Activated CD8-positive, alpha-beta memory T cell treated with anti-CD3 and anti-CD28 coated beads, Interleukin-2, amount 10 ng/mL, durations not matched to agents 7 days and 5 days (primary cell): ENCODE measurements at regions not wholly inside any gene's neighbourhood (a gene's known extent, or its start where the extent isn't known, plus 50 kb on each side); places are given as distances from the start of the nearest gene placed in this dataset.

ENCODE experiments used
- ATAC-seq: fragments of 150-1000 bp; cut with Tn5 transposase; one replicate; pipeline ENCODE4 v1.10.0; 2021; ENCODE audit warnings: moderate library complexity
- CTCF ChIA-PET: fragments of 350-600 bp; sonication (Branson Sonifier 250); formaldehyde crosslinking; loops from one replicate; lab custom pipeline; 2021; ENCODE audit warnings: antibody characterized with exemption; lab: Charles Lee
- DNase-seq: peaks from one replicate; pipeline ENCODE4 v3.0.0-alpha.2; 2020
- H3K27ac Mint-ChIP-seq: one replicate; pipeline ENCODE4 v1.8.0; 2021; ENCODE audit warnings: mild to moderate bottlenecking, mixed read lengths
- H3K27me3 Mint-ChIP-seq: one replicate; pipeline ENCODE4 v1.8.0; 2021; ENCODE audit warnings: mixed read lengths
- H3K36me3 Mint-ChIP-seq: one replicate; pipeline ENCODE4 v1.8.0; 2021; ENCODE audit warnings: mild to moderate bottlenecking, mixed read lengths
- H3K4me1 Mint-ChIP-seq: one replicate; pipeline ENCODE4 v1.8.0; 2021; ENCODE audit warnings: mixed read lengths
- H3K4me3 Mint-ChIP-seq: one replicate; pipeline ENCODE4 v1.8.0; 2021; ENCODE audit warnings: mild to moderate bottlenecking, moderate library complexity, mixed read lengths
- H3K9me3 Mint-ChIP-seq: one replicate; pipeline ENCODE4 v1.8.0; 2022; ENCODE audit warnings: low read depth, mixed read lengths

DNA sequence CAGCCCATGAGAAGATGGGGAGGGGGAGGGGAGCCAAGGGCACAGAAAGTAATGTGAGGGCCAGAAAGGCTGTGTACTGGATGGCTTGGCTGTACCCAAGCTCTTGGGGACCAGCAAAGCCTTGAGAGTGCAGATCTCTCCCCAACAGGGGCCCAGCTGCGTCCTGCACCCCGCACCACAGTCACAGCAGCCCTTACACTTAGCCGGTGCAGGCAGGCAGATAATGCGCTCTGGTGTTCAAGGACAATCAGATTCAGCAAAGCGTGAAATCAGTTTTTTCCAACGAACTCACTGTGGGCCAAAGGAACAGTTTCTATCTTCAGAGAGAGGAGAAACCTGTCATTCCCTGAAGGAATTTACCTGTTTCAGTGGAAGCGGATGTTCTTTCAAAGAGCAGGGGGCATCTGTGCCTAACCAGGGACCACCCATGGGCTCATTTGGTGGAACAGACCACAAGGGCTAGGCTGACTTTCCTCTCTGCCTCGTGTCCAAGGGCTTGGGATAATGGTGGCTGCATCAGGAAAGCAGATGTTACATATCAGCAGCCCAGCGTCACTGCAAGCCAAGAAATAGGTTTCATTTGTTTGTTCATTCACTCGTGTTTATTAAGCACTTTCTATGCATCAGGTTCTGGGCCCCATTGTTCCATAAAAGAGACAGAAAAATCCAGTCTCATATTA, 81.2 kb upstream of the SPON1 start:
- H3K4me1 Mint-ChIP-seq, result no peaks in the 10 kb centered on the region
- H3K27me3 Mint-ChIP-seq, result no peaks in the 10 kb centered on the region
- ATAC-seq, result no peak
- H3K9me3 Mint-ChIP-seq, result no peaks in the 10 kb centered on the region
- no peak overlapping the region for H3K4me3 Mint-ChIP-seq
- no peaks in the 10 kb centered on the region for H3K36me3 Mint-ChIP-seq
- no peak overlapping the region for H3K27ac Mint-ChIP-seq
- DNase-seq, result no peak
- CTCF ChIA-PET, result no interaction called here

DNA sequence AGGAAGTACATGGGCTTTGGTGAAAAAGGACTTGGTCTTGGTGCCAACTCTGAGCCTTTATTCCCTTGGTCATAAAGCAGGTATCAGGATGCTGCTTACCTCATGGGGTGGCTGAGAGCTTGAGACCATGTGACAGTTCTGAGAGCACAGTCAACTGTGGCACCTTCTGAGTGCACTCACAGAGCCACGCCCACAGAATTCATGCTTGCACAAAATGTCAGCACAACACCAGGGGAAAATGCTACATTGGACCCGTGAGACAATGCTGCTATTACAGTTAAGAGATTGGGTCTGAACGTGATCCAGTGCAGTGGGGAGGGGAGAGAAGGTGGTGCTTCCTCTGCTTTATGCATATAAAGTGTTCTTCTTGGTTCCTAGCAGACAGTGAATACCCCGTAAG, 79.5 kb upstream of the SPON1 start:
- peak; percentile 36 for ATAC-seq

DNA sequence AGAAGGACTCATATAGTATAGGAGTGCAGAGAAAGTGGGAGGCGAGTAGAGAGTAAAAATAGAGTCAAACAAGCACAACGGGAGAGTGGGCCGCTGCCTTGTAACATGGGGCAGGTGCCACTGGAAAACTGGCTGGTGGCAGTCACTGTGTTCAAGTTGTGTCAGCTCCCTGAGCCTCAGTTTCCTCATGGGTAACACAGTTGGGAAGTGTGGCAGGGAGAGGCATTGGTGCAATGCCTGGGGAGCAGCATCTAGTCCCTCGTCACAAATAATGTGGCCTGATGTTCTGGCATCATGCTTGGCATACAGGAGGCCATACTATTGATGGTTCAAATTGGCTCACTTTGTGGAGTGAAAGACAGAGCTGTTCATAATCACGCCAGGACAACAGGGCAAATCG, 78.9 kb upstream of the SPON1 start:
- no peak for DNase-seq
- H3K4me1 Mint-ChIP-seq, result no peaks in the 10 kb centered on the region
- no peak for ATAC-seq
- no peak overlapping the region for H3K27ac Mint-ChIP-seq
- peaks cover 3% of the 10 kb centered on the region for H3K9me3 Mint-ChIP-seq
- H3K36me3 Mint-ChIP-seq, result no peaks in the 10 kb centered on the region
- H3K27me3 Mint-ChIP-seq, result no peaks in the 10 kb centered on the region
- H3K4me3 Mint-ChIP-seq, result no peak overlapping the region
- CTCF ChIA-PET, result no interaction called here

More for the DNA sequence above, 79.5 kb upstream of the SPON1 start:
- DNase-seq, result no peak
- H3K9me3 Mint-ChIP-seq, result peaks cover 3% of the 10 kb centered on the region
- CTCF ChIA-PET, result no interaction called here
- H3K4me3 Mint-ChIP-seq, result no peak overlapping the region
- H3K36me3 Mint-ChIP-seq, result no peaks in the 10 kb centered on the region
- no peaks in the 10 kb centered on the region for H3K27me3 Mint-ChIP-seq
- H3K27ac Mint-ChIP-seq, result no peak overlapping the region
- no peaks in the 10 kb centered on the region for H3K4me1 Mint-ChIP-seq

DNA sequence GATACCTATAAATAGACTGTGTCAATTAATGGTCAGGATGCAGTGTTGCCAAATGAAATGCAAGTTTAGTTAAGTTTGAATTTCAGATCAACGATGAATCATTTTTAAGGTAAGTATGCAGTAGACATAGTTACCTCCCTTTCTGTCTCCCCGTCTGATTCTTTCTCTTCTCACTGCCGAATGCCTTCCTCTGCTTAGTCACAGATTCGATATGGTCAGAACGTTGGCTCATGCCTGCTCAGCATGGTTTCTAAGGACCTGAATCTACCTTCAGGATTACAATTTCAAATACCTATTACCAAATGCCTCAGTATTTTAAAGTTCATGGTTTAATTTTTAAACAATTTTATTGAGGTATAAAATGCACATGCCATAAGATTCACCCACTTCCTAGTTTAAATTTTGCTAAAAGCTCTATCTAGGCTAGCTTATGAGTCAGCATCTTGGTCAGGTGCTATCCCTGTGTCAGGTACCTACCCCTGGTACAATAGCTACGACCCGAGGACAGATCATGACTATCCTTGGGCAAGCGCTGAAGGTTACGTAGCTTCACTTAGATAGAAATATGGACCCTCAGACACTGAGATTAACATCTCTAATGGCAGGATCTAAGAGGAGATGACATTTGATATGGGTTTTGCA, 78.2 kb upstream of the SPON1 start:
- ATAC-seq, result no peak

DNA sequence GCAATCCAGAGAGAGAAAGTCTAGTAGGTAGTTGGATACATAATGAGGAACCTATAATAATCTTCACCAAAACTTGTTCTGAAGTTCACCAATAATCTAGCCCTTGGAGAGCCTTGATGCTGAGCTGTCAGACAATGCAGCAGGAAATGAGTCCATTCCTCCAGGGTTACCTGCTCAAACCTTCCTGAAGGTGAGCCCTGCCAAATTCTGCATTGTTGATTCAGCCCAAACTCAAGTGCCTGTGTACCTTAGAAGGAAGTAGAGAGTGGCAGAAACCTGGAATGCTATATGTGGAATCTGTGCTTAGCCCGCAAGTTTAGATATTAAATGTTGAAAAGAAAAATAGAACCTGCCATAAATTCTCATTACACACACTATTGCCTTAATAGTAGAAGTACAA, 77.4 kb upstream of the SPON1 start:
- Mint-ChIP-seq H3K4me3 (no peak overlapping the region), H3K27me3 (no peaks in the 10 kb centered on the region), H3K9me3 (peaks cover 3% of the 10 kb centered on the region), H3K36me3 (no peaks in the 10 kb centered on the region), H3K4me1 (no peaks in the 10 kb centered on the region), H3K27ac (no peak overlapping the region)
- no peak for ATAC-seq
- CTCF ChIA-PET, result no interaction called here
- no peak for DNase-seq

More for the DNA sequence above, 78.2 kb upstream of the SPON1 start:
- no peak overlapping the region for H3K27ac Mint-ChIP-seq
- no peak for DNase-seq
- no peaks in the 10 kb centered on the region for H3K36me3 Mint-ChIP-seq
- peaks cover 3% of the 10 kb centered on the region for H3K9me3 Mint-ChIP-seq
- no peak overlapping the region for H3K4me3 Mint-ChIP-seq
- H3K4me1 Mint-ChIP-seq, result no peaks in the 10 kb centered on the region
- no peaks in the 10 kb centered on the region for H3K27me3 Mint-ChIP-seq
- CTCF ChIA-PET, result no interaction called here

DNA sequence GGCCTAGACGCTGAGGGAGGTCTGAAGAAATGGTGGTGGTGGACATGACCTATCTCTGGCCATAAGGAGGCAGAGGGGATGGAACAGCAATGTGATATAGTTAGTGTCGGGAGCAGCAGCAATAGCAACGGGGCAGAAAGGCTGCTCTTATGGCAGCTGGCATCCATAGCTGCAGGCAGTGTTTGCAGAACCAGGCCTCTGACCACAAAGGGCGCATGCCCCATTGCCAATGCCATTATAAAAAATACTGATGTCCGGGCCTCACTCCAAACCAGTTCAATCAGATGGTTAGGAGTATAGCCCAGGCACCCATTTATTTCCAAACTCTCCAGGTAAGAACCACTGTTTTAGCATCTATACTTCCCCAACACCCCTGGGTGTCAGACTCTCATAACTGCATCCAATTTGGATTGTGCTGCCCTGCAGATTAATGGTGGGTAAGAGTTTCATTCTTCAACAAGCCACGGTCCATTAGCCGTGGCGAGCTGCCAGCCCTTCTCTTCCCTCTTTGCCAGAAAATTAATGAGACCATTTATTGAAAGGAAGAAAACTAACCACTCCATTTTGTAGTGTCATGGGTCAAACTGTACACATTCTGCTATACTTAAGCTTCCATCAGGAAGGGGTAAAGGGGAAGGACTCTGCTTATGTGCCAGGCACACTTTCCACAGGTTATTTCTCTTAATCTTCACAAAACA, 72.8 kb upstream of the SPON1 start:
- H3K9me3 Mint-ChIP-seq, result peaks cover 3% of the 10 kb centered on the region

DNA sequence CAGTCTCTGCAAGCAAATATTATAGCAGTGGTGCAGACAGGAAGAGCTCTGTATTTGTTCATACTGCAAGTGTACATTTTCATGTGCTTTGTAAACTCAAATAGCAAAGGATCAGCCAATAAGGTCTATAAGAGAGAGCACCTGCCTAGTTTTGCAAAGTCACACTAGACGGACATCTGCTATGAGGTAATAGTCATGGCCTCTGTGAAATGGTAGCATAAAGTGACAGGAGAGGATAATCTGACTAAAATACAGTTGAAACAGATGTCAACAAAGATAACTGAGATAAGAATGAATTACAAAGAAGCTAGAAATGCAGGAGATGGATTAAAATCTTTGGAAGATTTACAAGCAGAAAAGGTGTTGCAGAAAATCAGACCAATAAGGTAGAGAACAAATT, 70.6 kb upstream of the SPON1 start:
- Mint-ChIP-seq H3K9me3 (peaks cover under 1% of the 10 kb centered on the region), H3K4me3 (no peak overlapping the region), H3K27me3 (no peaks in the 10 kb centered on the region), H3K27ac (no peak overlapping the region), H3K36me3 (no peaks in the 10 kb centered on the region), H3K4me1 (peaks cover 2% of the 10 kb centered on the region)
- CTCF ChIA-PET, result interaction anchor here (0.6 kb wide), 1 partner anchor 149 kb away, joined by 3 read pairs; no protein-coding TSS in a partner anchor
- no peak for DNase-seq
- ATAC-seq, result no peak

More for the DNA sequence above, 72.8 kb upstream of the SPON1 start:
- Mint-ChIP-seq H3K27me3 (no peaks in the 10 kb centered on the region), H3K36me3 (no peaks in the 10 kb centered on the region), H3K27ac (no peak overlapping the region), H3K4me3 (no peak overlapping the region), H3K4me1 (peaks cover 2% of the 10 kb centered on the region)
- DNase-seq (no peak), ATAC-seq (no peak)
- CTCF ChIA-PET, result no interaction called here

DNA sequence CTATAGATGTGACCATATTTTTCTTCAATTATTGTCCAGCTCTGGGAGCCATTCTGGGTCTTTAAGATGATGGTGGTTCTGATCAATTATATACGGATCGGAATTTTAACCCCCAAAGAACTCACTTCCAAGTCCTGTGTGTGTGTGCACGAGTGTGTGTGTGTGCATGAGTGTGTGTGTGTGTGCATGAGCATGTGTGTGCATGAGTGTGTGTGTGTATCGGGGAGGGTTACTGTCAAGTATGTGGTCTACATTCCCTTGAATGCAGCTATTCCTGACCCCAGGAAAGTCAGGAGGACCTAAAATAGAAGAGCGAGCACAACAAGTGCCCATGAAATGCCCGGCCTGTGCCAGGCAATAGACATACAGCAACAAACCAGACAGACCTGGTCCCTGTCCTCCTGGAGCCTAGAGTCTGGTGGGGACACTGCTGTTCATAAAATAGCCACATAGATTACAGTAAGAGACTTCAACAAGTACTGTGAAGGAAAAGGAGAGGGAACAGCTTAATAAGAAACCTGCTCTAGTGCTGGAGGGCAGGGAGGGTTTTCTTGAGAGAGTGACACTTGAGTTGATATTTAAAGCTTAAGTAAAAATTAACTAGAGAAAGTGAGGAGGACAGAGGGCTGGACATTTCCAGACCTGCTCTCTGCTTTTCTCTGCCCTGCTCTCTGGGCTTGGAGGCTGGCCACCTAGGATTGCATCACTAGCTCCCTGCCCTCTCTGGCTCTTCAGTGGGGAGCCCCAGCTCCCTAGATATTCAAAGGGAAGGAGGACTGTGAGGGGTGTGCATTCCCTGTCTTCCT, 66.1 kb upstream of the SPON1 start:
- CTCF ChIA-PET, result interaction anchor here (1.7 kb wide), 1 partner anchor 10 kb away, joined by 3 read pairs; no protein-coding TSS in a partner anchor
- Mint-ChIP-seq H3K9me3 (no peaks in the 10 kb centered on the region), H3K27me3 (peaks cover 8% of the 10 kb centered on the region), H3K27ac (no peak overlapping the region), H3K4me1 (peaks cover 2% of the 10 kb centered on the region), H3K36me3 (no peaks in the 10 kb centered on the region), H3K4me3 (no peak overlapping the region)
- ATAC-seq (no peak), DNase-seq (no peak)

DNA sequence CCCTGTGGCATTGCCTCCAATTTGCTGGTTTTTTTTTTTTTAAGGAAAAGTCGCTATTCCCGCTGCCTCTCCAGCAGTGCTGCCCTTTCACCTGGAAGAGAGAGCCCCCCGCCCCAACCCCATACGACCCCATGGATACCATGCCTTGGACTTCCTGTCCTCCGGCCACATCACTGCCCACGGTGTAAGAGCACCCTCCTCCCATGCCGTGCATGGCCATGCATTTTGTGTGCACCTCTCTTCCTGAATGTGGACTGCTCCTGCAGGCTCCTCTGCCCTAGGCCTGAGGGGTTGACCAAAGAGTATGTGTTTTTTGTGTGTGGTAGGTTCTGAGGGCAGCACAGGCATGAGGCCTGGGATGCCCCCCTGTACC, 65.6 kb upstream of the SPON1 start:
- CTCF ChIA-PET, result no interaction called here

DNA sequence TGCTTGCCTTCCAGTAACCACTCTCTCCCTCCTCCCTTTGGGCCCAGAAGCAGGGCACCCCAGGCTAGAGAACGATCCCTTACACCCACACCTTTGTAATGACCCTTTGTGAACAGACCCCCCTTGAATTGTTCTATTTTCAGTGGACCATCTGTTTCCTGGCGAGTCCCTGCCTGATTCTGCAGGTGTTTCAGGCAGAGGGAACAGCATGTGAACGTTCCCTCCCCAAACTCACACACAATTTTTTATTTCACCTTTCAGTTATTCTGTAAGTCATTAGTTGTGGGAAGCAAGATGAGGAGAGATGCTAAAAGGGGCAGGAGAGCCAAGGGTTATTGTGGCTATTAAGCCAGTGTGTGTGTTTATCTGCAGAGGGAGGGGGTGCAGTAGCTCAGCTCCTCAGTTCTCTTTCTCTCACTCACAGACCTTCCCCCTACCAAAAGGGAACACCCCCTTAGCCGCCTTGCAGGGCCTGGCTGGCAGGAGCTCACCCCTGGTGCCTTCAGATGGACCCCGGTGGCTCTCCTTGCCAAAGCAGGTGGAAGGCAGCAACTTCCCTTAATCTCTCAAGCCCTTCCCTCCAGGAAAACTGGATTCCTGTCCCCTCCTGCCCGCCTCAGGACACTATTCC, 64.8 kb upstream of the SPON1 start:
- Mint-ChIP-seq H3K36me3 (no peaks in the 10 kb centered on the region), H3K4me1 (peaks cover 2% of the 10 kb centered on the region), H3K4me3 (no peak overlapping the region), H3K27ac (no peak overlapping the region), H3K9me3 (no peaks in the 10 kb centered on the region), H3K27me3 (peaks cover 8% of the 10 kb centered on the region)
- ATAC-seq (no peak), DNase-seq (no peak)
- CTCF ChIA-PET, result no interaction called here

More for the DNA sequence above, 65.6 kb upstream of the SPON1 start:
- Mint-ChIP-seq H3K36me3 (no peaks in the 10 kb centered on the region), H3K27ac (no peak overlapping the region), H3K9me3 (no peaks in the 10 kb centered on the region), H3K4me1 (peaks cover 2% of the 10 kb centered on the region), H3K4me3 (no peak overlapping the region), H3K27me3 (peaks cover 8% of the 10 kb centered on the region)
- ATAC-seq, result no peak
- no peak for DNase-seq

DNA sequence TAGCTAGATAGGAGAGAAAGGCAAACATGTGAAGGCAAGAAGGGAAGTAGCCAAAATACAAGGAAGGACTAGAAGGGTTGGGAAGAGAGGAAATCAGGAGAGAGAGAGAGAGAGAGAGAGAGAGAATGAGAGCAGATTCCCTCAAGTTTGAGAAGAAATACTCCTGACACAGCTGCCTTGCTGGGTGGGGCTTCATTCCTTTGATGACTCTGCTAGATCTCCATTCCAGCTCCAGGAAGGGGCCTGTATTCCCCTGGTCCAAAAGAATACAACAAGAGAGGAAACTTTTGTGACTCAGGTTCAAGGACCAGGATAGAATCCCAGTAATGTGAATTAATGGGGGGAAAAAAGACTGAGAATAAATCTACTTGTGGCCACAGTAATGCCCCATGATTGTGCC, 62.9 kb upstream of the SPON1 start:
- peaks cover 4% of the 10 kb centered on the region for H3K9me3 Mint-ChIP-seq
- H3K4me3 Mint-ChIP-seq, result no peak overlapping the region
- CTCF ChIA-PET, result no interaction called here
- ATAC-seq (no peak), DNase-seq (no peak)
- H3K36me3 Mint-ChIP-seq, result no peaks in the 10 kb centered on the region
- H3K27me3 Mint-ChIP-seq, result peaks cover 8% of the 10 kb centered on the region
- H3K27ac Mint-ChIP-seq, result no peak overlapping the region
- H3K4me1 Mint-ChIP-seq, result no peaks in the 10 kb centered on the region

DNA sequence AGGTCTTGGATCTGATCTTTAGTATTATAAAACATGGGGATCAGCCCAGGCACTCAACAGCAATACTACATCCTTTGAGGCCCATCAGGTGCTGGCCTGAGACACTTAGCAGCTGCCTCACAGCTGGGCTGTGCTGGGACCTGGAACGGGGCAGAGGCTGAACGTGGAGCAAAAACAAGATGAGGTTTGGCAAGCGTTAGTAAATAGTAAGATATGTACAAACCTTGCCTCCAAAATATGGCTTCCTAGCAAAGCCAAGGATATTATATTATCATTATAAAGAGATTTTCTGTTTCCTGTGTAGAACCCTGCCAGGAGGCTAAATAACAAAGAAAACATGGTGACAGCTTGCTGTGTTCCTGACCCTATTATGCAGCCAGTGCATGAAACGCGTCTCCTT, 60.0 kb upstream of the SPON1 start:
- CTCF ChIA-PET, result no interaction called here
- peaks cover 8% of the 10 kb centered on the region for H3K27me3 Mint-ChIP-seq
- no peak for DNase-seq
- no peaks in the 10 kb centered on the region for H3K36me3 Mint-ChIP-seq
- H3K9me3 Mint-ChIP-seq, result peaks cover 4% of the 10 kb centered on the region
- ATAC-seq, result no peak
- H3K4me3 Mint-ChIP-seq, result no peak overlapping the region
- no peaks in the 10 kb centered on the region for H3K4me1 Mint-ChIP-seq
- H3K27ac Mint-ChIP-seq, result no peak overlapping the region
